ENCODE measurements at regions not wholly inside any gene's neighbourhood (a gene's known extent, or its start where the extent isn't known, plus 50 kb on each side); places are given as distances from the start of the nearest gene placed in this dataset.

GRCh38 chr1:96533820-96534219 lies 187.8 kb upstream of the PTBP2 start:
- DNase-seq = no peak
- Histone ChIP-seq H3K9me3 (peaks cover under 1 to 7% of the 10 kb centered on the region in 2 donors), H3K27me3 (no peaks in the 10 kb centered on the region), H3K36me3 (no peaks in the 10 kb centered on the region), H3K4me3 (no peak overlapping the region), H3K4me1 (peaks cover 0 to 6% (median 3%) of the 10 kb centered on the region in 4 donors), H3K27ac (no peak overlapping the region)
- WGBS, 2 donors (ENCODE audit: low coverage in 1 of 2) = 88 to 93% methylated on average over 3 to 4 of the region's 4 CpGs
- TF ChIP-seq EP300 (IDR thresholded peaks at IDR 0.05; ENCODE audit: low read depth) (no peak), POLR2AphosphoS5 (IDR thresholded peaks at IDR 0.05) (no peak), POLR2A (IDR thresholded peaks at IDR 0.05) (no peak), CTCF (IDR thresholded peaks at IDR 0.05) (no peak)
- intact Hi-C loops (cut with DNase I; ENCODE audit: low total_unique reads) = no loop called here
- in situ Hi-C loops (cut with MboI; ENCODE audit: low pct_ligation_motif_present in 1 of 4, low pct_unique_long_range_greater_than_20kb in 1 of 4, low sequenced_read_pairs in 3 of 4) = no loop called here

GRCh38 chr1:96536581-96536980 lies 185.0 kb upstream of the PTBP2 start:
- intact Hi-C loops (cut with DNase I; ENCODE audit: low total_unique reads) = no loop called here
- Histone ChIP-seq H3K4me3 (no peak overlapping the region), H3K27ac (peak overlapping the region; percentile 72 to 87 (median 80)), H3K27me3 (no peaks in the 10 kb centered on the region), H3K36me3 (no peaks in the 10 kb centered on the region), H3K4me1 (peaks cover 0 to 14% (median 3%) of the 10 kb centered on the region in 4 donors), H3K9me3 (no peaks in the 10 kb centered on the region)
- in situ Hi-C loops (cut with MboI; ENCODE audit: low pct_ligation_motif_present in 1 of 4, low pct_unique_long_range_greater_than_20kb in 1 of 4, low sequenced_read_pairs in 3 of 4) = no loop called here
- no peak for DNase-seq
- TF ChIP-seq POLR2AphosphoS5 (IDR thresholded peaks at IDR 0.05) (no peak), EP300 (IDR thresholded peaks at IDR 0.05; ENCODE audit: low read depth) (no peak)

GRCh38 chr1:96538111-96538641 lies 183.4 kb upstream of the PTBP2 start:
- Histone ChIP-seq H3K4me3 (no peak overlapping the region), H3K9me3 (no peaks in the 10 kb centered on the region), H3K27me3 (no peaks in the 10 kb centered on the region), H3K36me3 (no peaks in the 10 kb centered on the region), H3K4me1 (peaks cover 0 to 14% (median 3%) of the 10 kb centered on the region in 4 donors), H3K27ac (peak overlapping the region; percentile 72 to 87 (median 80))
- DNase-seq = peak; percentile 13
- intact Hi-C loops (cut with DNase I; ENCODE audit: low total_unique reads) (no loop called here), in situ Hi-C loops (cut with MboI; ENCODE audit: low pct_ligation_motif_present in 1 of 4, low pct_unique_long_range_greater_than_20kb in 1 of 4, low sequenced_read_pairs in 3 of 4) (no loop called here)
- TF ChIP-seq POLR2AphosphoS5 (IDR thresholded peaks at IDR 0.05) (peak; percentile 41 to 68 (median 61)), POLR2A (IDR thresholded peaks at IDR 0.05) (no peak), EP300 (IDR thresholded peaks at IDR 0.05; ENCODE audit: low read depth) (peak; percentile 87), CTCF (IDR thresholded peaks at IDR 0.05) (peak in 1 of 5 experiments; percentile 5)
- WGBS, 2 donors (ENCODE audit: low coverage in 1 of 2) = 64 to 68% methylated on average over 3 to 4 of the region's 4 CpGs

GRCh38 chr1:96538883-96539282 lies 182.7 kb upstream of the PTBP2 start:
- peak; percentile 32 for DNase-seq
- Histone ChIP-seq H3K36me3 (no peaks in the 10 kb centered on the region), H3K4me1 (peaks cover 0 to 14% (median 3%) of the 10 kb centered on the region in 4 donors), H3K27me3 (no peaks in the 10 kb centered on the region), H3K27ac (peak overlapping the region; percentile 72 to 87 (median 80)), H3K9me3 (no peaks in the 10 kb centered on the region), H3K4me3 (no peak overlapping the region)
- WGBS, 2 donors (ENCODE audit: low coverage in 1 of 2) = 47 to 54% methylated on average over 5 of the region's 5 CpGs
- TF ChIP-seq POLR2A (IDR thresholded peaks at IDR 0.05) (no peak), POLR2AphosphoS5 (IDR thresholded peaks at IDR 0.05) (peak; percentile 82 to 93 (median 90)), EP300 (IDR thresholded peaks at IDR 0.05; ENCODE audit: low read depth) (peak; percentile 71)
- in situ Hi-C loops (cut with MboI; ENCODE audit: low pct_ligation_motif_present in 1 of 4, low pct_unique_long_range_greater_than_20kb in 1 of 4, low sequenced_read_pairs in 3 of 4) = no loop called here
- intact Hi-C loops (cut with DNase I; ENCODE audit: low total_unique reads) = no loop called here

- 63 to 90% methylated on average over 2 of the region's 2 CpGs for WGBS, 2 donors (ENCODE audit: low coverage in 1 of 2)
Measured at GRCh38 chr1:96541491-96541890, 180.1 kb upstream of the PTBP2 start.

More at GRCh38 chr1:96541491-96541890, 180.1 kb upstream of the PTBP2 start:
- intact Hi-C loops (cut with DNase I; ENCODE audit: low total_unique reads) = no loop called here
- H3K4me1 ChIP-seq = peaks cover 0 to 14% (median 3%) of the 10 kb centered on the region in 4 donors
- no peak for DNase-seq
- in situ Hi-C loops (cut with MboI; ENCODE audit: low pct_ligation_motif_present in 1 of 4, low pct_unique_long_range_greater_than_20kb in 1 of 4, low sequenced_read_pairs in 3 of 4) = no loop called here
- H3K4me3 ChIP-seq = no peak overlapping the region
- H3K9me3 ChIP-seq = no peaks in the 10 kb centered on the region
- no peaks in the 10 kb centered on the region for H3K36me3 ChIP-seq
- TF ChIP-seq CTCF (IDR thresholded peaks at IDR 0.05) (no peak), EP300 (IDR thresholded peaks at IDR 0.05; ENCODE audit: low read depth) (no peak), POLR2AphosphoS5 (IDR thresholded peaks at IDR 0.05) (no peak), POLR2A (IDR thresholded peaks at IDR 0.05) (no peak)
- H3K27me3 ChIP-seq = no peaks in the 10 kb centered on the region
- no peak overlapping the region for H3K27ac ChIP-seq
